Neuronal stem cell (in vitro differentiated cells): ENCODE measurements at regions not wholly inside any gene's neighbourhood (a gene's known extent, or its start where the extent isn't known, plus 50 kb on each side); places are given as distances from the start of the nearest gene placed in this dataset.

Source experiments
- DNase-seq: peaks from one replicate; pipeline ENCODE4 v3.0.0-alpha.2; 2013; ENCODE audit warnings: low spot score
- H2AFZ ChIP-seq: one replicate; pipeline ENCODE4 v1.6.1; 2013; ENCODE audit warnings: mild to moderate bottlenecking, low read length, inconsistent platforms
- H2AK5ac ChIP-seq: 2 replicates; pipeline ENCODE4 v1.6.1; 2013; ENCODE audit warnings: low read depth, mild to moderate bottlenecking, inconsistent platforms, low read length, moderate library complexity, mixed read lengths
- H2BK120ac ChIP-seq: 2 replicates; pipeline ENCODE4 v1.6.1; 2013; ENCODE audit warnings: low read depth, mild to moderate bottlenecking, inconsistent platforms, low read length, moderate library complexity, mixed read lengths
- H2BK12ac ChIP-seq: one replicate; pipeline ENCODE4 v1.6.1; 2013; ENCODE audit warnings: low read length, inconsistent platforms
- H2BK15ac ChIP-seq: 2 replicates; pipeline ENCODE4 v1.6.1; 2013; ENCODE audit warnings: mild to moderate bottlenecking, low read length, inconsistent platforms, mixed read lengths
- H2BK5ac ChIP-seq: one replicate; pipeline ENCODE4 v1.6.1; 2013; ENCODE audit warnings: inconsistent platforms, mild to moderate bottlenecking, low read length, moderate library complexity
- H3K14ac ChIP-seq: one replicate; pipeline ENCODE4 v1.6.1; 2013; ENCODE audit warnings: low read length, inconsistent platforms
- H3K18ac ChIP-seq: 2 replicates; pipeline ENCODE4 v1.6.1; 2013; ENCODE audit warnings: low read length, inconsistent platforms
- H3K23ac ChIP-seq: 2 replicates; pipeline ENCODE4 v1.6.1; 2013; ENCODE audit warnings: low read depth, mild to moderate bottlenecking, mixed read lengths, low read length, inconsistent platforms; ENCODE audit not compliant: poor library complexity
- H3K27ac ChIP-seq: replicated peaks from 3 replicates; pipeline ENCODE4 v1.5.1; 2013; ENCODE audit warnings: low read length, inconsistent platforms
- H3K27me3 ChIP-seq, 3 experiments: 2 replicates each; pipeline ENCODE4 v1.6.1; 2013; ENCODE audit warnings: low read length in 3 of 3, mild to moderate bottlenecking in 2 of 3, inconsistent platforms in 1 of 3, low read depth in 1 of 3, mixed read lengths in 1 of 3, moderate library complexity in 1 of 3; ENCODE audit not compliant: control insufficient read depth in 3 of 3, insufficient read depth in 3 of 3
- H3K36me3 ChIP-seq, 2 donors: replicated peaks in 1 of 2; 2 replicates each; pipeline ENCODE4 v1.6.1; 2013; ENCODE audit warnings: low read length in 2 of 2; ENCODE audit not compliant: control insufficient read depth in 2 of 2, insufficient read depth in 2 of 2
- H3K4ac ChIP-seq: 2 replicates; pipeline ENCODE4 v1.6.1; 2013; ENCODE audit warnings: inconsistent platforms, mild to moderate bottlenecking, low read length, moderate library complexity
- H3K4me1 ChIP-seq, 2 donors: 1 replicate in 1 of 2; 2 replicates in 1 of 2; pipeline ENCODE4 v1.6.1; 2013; ENCODE audit warnings: low read length in 2 of 2, low read depth in 1 of 2; ENCODE audit not compliant: control insufficient read depth in 2 of 2, insufficient read depth in 1 of 2
- H3K4me2 ChIP-seq: one replicate; pipeline ENCODE4 v1.6.1; 2013; ENCODE audit warnings: mild to moderate bottlenecking, low read length, inconsistent platforms; ENCODE audit not compliant: insufficient read depth, poor library complexity, severe bottlenecking
- H3K4me3 ChIP-seq, 2 donors: 2 replicates each; pipeline ENCODE4 v1.5.1; 2013; ENCODE audit warnings: low read length in 2 of 2, mild to moderate bottlenecking in 2 of 2, inconsistent platforms in 1 of 2, moderate library complexity in 1 of 2
- H3K79me1 ChIP-seq: one replicate; pipeline ENCODE4 v1.6.1; 2013; ENCODE audit warnings: low read depth, mild to moderate bottlenecking, inconsistent platforms, low read length, moderate library complexity
- H3K9ac ChIP-seq: one replicate; pipeline ENCODE4 v1.6.1; 2013; ENCODE audit warnings: mild to moderate bottlenecking, low read depth, low read length, inconsistent platforms; ENCODE audit not compliant: poor library complexity
- H3K9me3 ChIP-seq, 2 donors: replicated peaks in 1 of 2; 2 replicates each; pipeline versions ENCODE3 to v1.6.1; 2013; ENCODE audit warnings: low read length in 2 of 2, mild to moderate bottlenecking in 2 of 2, inconsistent platforms in 1 of 2, low read depth in 1 of 2, mixed read lengths in 1 of 2, moderate library complexity in 1 of 2; ENCODE audit not compliant: control insufficient read depth in 2 of 2, insufficient read depth in 1 of 2
- H4K8ac ChIP-seq: one replicate; pipeline ENCODE4 v1.6.1; 2013; ENCODE audit warnings: low read depth, mild to moderate bottlenecking, inconsistent platforms, low read length, moderate library complexity
- H4K91ac ChIP-seq: one replicate; pipeline ENCODE4 v1.6.1; 2013; ENCODE audit warnings: low read length, low read depth, mild to moderate bottlenecking, inconsistent platforms; ENCODE audit not compliant: poor library complexity
- whole genome bisulfite sequencing, 2 donors: extraction: QIAGEN DNeasy Blood & Tissue Kit; methylation state at CpG; one replicate each; pipeline ENCODE4 v1.1.7; 2013; ENCODE audit warnings: missing lambda C conversion rate in 2 of 2, mixed read lengths in 1 of 2; ENCODE audit not compliant: insufficient read length in 2 of 2, insufficient replicate concordance in 1 of 2; ENCODE audit errors: extremely low coverage in 2 of 2; 5-methylcytosine and 5-hydroxymethylcytosine counted together

DNA sequence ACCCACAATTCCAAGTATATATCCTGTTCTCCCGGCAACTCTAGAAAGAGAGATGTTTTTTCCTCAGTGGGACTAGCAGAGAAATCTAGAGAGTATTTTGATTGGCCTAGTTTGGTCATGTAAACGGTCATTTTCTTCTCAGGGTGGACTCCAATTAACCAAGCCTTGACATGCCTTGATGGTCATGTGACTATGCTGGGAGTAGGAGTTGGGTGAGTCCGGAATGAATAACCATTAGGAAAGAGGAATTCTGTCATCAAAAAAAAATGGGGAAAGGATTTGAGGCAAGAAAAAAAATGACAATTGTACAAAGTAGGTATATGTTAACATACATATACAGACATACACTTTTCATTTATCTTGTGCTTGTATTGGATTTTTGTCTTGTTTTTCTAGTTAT is 248.2 kb upstream of the CDH20 start:
- no CpG with 5 or more reads among the region's 3 CpGs for WGBS, 2 donors
- H3K18ac ChIP-seq: no peak overlapping the region
- H4K8ac ChIP-seq: no peak overlapping the region
- H3K23ac ChIP-seq: no peak overlapping the region
- H3K4ac ChIP-seq: no peak overlapping the region
- no peak overlapping the region for H2AFZ ChIP-seq
- H3K9me3 ChIP-seq: no peaks in the 10 kb centered on the region
- H3K79me1 ChIP-seq: no peaks in the 10 kb centered on the region
- H2BK120ac ChIP-seq: no peak overlapping the region
- no peak overlapping the region for H3K9ac ChIP-seq
- no peak for DNase-seq
- no peak overlapping the region for H3K14ac ChIP-seq
- H3K4me1 ChIP-seq: no peaks in the 10 kb centered on the region
- H3K4me2 ChIP-seq: no peak overlapping the region
- no peak overlapping the region for H2BK5ac ChIP-seq
- no peak overlapping the region for H2BK15ac ChIP-seq
- H3K4me3 ChIP-seq: no peak overlapping the region
- no peak overlapping the region for H2AK5ac ChIP-seq
- no peaks in the 10 kb centered on the region for H3K36me3 ChIP-seq
- H3K27ac ChIP-seq: no peak overlapping the region
- H2BK12ac ChIP-seq: no peak overlapping the region
- H4K91ac ChIP-seq: no peak overlapping the region
- no peaks in the 10 kb centered on the region for H3K27me3 ChIP-seq

DNA sequence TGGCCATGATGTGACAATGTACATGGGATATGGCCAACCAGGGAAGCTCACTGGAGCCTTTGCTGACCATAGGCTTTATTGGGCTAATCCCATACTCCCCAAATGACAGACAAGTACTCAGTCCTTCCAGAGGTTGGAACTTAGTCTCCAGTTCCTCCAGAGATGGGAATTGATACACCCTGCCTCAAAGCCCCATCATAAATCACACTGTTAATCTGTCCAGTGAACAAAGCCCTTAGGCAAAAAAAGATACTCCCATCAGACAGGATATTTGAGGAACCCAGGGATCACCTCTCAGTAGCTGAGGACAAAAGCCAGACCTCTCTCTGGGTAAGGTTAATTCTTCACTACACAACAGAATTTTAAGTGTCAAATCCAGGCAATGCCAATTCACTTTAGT is 247.5 kb upstream of the CDH20 start:
- Histone ChIP-seq H3K79me1 (no peaks in the 10 kb centered on the region), H2AK5ac (no peak overlapping the region), H2AFZ (no peak overlapping the region), H4K8ac (no peak overlapping the region), H3K18ac (no peak overlapping the region), H2BK15ac (no peak overlapping the region), H3K36me3 (no peaks in the 10 kb centered on the region), H3K9me3 (no peaks in the 10 kb centered on the region), H3K4me2 (no peak overlapping the region), H2BK12ac (no peak overlapping the region), H3K4me1 (no peaks in the 10 kb centered on the region), H4K91ac (no peak overlapping the region), H3K4me3 (no peak overlapping the region), H2BK120ac (no peak overlapping the region), H3K4ac (no peak overlapping the region), H3K23ac (no peak overlapping the region), H3K27ac (no peak overlapping the region), H2BK5ac (no peak overlapping the region), H3K14ac (no peak overlapping the region), H3K27me3 (no peaks in the 10 kb centered on the region), H3K9ac (no peak overlapping the region)
- no peak for DNase-seq

DNA sequence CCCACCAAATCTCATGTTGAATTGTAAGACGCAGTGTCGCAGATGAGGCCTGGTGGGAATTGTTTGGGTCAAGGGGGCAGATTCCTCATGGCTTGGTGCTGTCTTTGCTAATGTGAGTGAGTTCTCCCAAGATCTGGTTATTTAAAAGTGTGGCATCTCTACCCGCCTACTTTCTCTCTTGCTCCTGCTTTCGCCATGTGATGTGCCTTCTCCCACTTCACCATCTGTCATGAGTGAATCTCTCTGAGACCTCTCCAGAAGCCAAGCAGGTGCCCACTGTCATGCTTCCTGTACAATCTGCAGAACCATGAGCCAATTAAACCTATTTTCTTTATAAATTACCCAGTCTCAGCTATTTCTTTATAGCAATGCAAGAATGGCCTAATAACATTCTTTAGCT is 246.6 kb upstream of the CDH20 start:
- no peak overlapping the region for H3K14ac ChIP-seq
- no peak overlapping the region for H2BK120ac ChIP-seq
- no CpG with 5 or more reads among the region's 4 CpGs for WGBS, 2 donors
- H3K4ac ChIP-seq: no peak overlapping the region
- H3K27me3 ChIP-seq: no peaks in the 10 kb centered on the region
- H3K9ac ChIP-seq: no peak overlapping the region
- H4K91ac ChIP-seq: no peak overlapping the region
- no peak overlapping the region for H3K27ac ChIP-seq
- no peak overlapping the region for H2BK5ac ChIP-seq
- H3K36me3 ChIP-seq: no peaks in the 10 kb centered on the region
- H2BK15ac ChIP-seq: no peak overlapping the region
- no peak overlapping the region for H2AK5ac ChIP-seq
- H4K8ac ChIP-seq: no peak overlapping the region
- no peak overlapping the region for H3K4me3 ChIP-seq
- H3K23ac ChIP-seq: no peak overlapping the region
- H3K4me2 ChIP-seq: no peak overlapping the region
- H3K18ac ChIP-seq: no peak overlapping the region
- H3K79me1 ChIP-seq: no peaks in the 10 kb centered on the region
- no peaks in the 10 kb centered on the region for H3K4me1 ChIP-seq
- no peak overlapping the region for H2BK12ac ChIP-seq
- DNase-seq: no peak
- no peak overlapping the region for H2AFZ ChIP-seq
- H3K9me3 ChIP-seq: no peaks in the 10 kb centered on the region

DNA sequence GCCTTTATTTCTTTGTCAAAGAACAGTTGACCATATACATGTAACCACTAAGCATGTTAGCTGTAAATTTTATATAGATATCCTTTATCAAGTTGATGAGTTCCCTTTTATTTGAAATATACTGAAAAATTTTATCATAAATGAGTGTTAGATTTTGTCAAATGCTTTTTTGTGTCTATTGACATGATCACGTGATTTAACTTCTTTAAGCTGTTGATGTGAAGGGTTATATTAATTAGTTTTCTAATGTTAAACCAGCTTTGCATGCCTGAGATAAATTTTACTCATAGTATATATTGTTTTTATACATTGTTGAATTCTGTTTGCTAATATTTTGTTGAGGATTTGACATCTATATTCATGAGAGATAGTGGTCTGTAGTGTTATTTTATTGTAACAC is 241.9 kb upstream of the CDH20 start:
- H2BK12ac ChIP-seq: no peak overlapping the region
- H3K4ac ChIP-seq: no peak overlapping the region
- no peaks in the 10 kb centered on the region for H3K79me1 ChIP-seq
- WGBS, 2 donors: no CpG with 5 or more reads among the region's 1 CpG
- no peak overlapping the region for H2BK120ac ChIP-seq
- no peak overlapping the region for H2AK5ac ChIP-seq
- H3K9ac ChIP-seq: no peak overlapping the region
- H3K18ac ChIP-seq: no peak overlapping the region
- H3K23ac ChIP-seq: no peak overlapping the region
- no peak overlapping the region for H3K14ac ChIP-seq
- no peaks in the 10 kb centered on the region for H3K27me3 ChIP-seq
- DNase-seq: no peak
- H3K4me2 ChIP-seq: no peak overlapping the region
- no peak overlapping the region for H3K27ac ChIP-seq
- no peak overlapping the region for H2BK15ac ChIP-seq
- no peak overlapping the region for H2AFZ ChIP-seq
- no peak overlapping the region for H3K4me3 ChIP-seq
- H3K4me1 ChIP-seq: peaks cover 0 to 3% of the 10 kb centered on the region in 2 donors
- H3K9me3 ChIP-seq: no peaks in the 10 kb centered on the region
- H4K91ac ChIP-seq: no peak overlapping the region
- no peaks in the 10 kb centered on the region for H3K36me3 ChIP-seq
- no peak overlapping the region for H2BK5ac ChIP-seq
- H4K8ac ChIP-seq: no peak overlapping the region
